ENCODE measurements at regions not wholly inside any gene's neighbourhood (a gene's known extent, or its start where the extent isn't known, plus 50 kb on each side); places are given as distances from the start of the nearest gene placed in this dataset.

DNA sequence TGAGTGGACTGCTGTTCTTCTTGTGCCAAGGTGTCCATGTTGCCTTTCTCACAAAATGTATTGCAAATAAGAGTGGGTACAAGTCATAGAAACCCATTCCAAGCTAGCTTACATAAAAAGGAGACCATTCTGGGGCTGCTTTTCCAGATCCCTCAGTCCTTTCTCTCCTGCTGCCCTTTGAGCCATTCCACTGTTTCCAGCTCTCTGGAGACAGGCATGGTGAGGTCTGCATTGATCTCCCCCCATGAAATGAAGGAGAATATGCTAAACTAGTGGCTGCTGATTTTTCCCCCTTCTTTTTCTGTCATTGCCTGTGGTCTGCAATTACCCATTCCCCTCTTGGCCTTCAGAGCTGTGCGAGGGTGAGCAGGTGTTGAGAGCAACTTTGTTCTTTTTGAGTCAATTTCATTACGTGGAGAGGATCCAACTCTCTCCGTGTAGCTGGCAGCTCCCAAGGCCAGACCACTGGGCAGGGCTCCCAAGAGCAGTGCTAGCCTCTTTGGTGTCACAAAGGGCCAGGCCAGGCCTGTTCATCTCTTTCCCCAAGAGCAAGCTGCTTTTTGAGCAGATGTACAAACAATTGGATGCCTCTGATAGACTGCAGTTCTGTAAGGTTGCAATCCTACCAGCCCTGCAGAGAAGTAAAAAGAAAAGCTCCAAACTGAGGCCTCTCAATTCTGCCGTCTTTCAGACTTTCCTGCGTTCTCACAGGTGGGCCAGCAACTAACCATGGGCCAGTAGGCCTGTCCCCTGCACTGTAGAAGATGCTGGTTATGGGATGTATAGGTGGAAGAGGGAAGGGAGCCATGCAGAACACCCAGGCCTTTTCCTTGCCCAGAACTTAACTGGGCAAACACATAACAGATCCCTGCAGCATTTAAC is 96.1 kb upstream of the ARMC2 start:
- H3K4me3 ChIP-seq (ENCODE audit: control insufficient read depth, low read depth, low read length): no peak overlapping the region
- TF ChIP-seq, protein P1, sequence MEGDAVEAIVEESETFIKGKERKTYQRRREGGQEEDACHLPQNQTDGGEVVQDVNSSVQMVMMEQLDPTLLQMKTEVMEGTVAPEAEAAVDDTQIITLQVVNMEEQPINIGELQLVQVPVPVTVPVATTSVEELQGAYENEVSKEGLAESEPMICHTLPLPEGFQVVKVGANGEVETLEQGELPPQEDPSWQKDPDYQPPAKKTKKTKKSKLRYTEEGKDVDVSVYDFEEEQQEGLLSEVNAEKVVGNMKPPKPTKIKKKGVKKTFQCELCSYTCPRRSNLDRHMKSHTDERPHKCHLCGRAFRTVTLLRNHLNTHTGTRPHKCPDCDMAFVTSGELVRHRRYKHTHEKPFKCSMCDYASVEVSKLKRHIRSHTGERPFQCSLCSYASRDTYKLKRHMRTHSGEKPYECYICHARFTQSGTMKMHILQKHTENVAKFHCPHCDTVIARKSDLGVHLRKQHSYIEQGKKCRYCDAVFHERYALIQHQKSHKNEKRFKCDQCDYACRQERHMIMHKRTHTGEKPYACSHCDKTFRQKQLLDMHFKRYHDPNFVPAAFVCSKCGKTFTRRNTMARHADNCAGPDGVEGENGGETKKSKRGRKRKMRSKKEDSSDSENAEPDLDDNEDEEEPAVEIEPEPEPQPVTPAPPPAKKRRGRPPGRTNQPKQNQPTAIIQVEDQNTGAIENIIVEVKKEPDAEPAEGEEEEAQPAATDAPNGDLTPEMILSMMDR (conservative IDR thresholded peaks at IDR 0.05; ENCODE audit: control insufficient read depth, insufficient read depth, low read depth, low read length): no peak
- DNase-seq (ENCODE audit: low read depth): no peak

DNA sequence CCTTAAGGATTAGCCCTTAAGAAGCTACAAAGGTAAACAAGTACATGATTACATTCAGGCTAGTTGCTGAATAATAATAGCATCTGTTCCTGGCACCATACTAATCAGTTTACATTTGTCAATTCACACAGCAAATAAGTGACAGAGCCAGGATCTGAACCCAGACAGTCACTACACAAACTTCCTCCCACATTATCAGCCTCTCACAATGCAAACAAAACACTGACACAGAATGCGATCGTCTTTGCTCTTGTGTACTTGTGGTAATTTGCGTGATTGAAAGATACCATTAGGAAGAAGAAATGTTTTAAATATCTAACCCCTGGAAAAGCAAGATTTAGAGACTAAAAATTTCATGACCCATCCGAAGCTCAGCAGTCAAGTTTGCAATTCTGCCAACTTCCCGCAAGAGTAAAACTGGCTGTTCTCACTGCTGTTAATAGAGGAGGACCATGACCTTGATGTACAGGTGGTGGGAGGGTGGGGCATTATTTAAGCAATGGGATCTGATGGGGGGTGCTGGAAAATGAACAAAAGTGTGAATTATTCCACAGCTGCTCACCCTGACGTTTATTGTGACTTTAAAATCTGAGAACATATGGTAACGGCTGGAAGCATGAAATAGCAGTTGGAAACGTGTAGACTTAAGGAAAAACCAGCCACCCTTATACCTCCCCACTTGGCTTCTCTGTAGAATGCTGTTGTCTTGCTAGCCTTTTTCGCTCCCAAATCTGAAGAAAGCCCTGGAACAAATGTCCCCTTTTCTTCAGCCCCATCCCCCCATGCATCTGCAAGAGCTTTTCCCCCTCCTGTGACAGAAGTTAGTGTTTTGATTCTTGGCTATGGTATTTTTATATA is 95.3 kb upstream of the ARMC2 start:
- H3K4me3 ChIP-seq (ENCODE audit: control insufficient read depth, low read depth, low read length): no peak overlapping the region
- no peak for DNase-seq (ENCODE audit: low read depth)
- TF ChIP-seq, protein P1 (conservative IDR thresholded peaks at IDR 0.05; ENCODE audit: control insufficient read depth, insufficient read depth, low read depth, low read length): no peak

- peak; percentile 31 for DNase-seq (ENCODE audit: low read depth)
- TF ChIP-seq, protein P1 (conservative IDR thresholded peaks at IDR 0.05; ENCODE audit: control insufficient read depth, insufficient read depth, low read depth, low read length): no peak
- H3K4me3 ChIP-seq (ENCODE audit: control insufficient read depth, low read depth, low read length): no peak overlapping the region
These were observed 92.7 kb upstream of the ARMC2 start for GRCh38 chr6:108755257-108756240.

DNA sequence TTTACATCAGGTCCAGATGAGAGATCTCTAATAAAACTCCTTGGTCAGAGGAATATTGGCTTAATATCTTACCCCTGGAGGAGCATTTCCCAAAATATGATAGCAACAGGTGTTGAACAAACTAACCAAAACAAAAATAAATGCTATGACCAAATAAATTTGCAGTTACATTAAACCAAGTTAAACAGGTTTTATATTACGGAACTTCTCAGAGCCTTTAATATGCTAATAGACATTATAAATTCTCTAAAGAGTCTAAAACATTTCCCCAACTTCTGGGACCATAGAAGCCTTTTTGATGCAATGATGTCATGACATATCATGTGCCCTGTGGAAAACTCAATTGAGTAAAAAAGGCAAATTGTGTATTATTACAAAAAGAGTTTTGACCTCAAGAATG is 90.9 kb upstream of the ARMC2 start:
- TF ChIP-seq, protein P1 (conservative IDR thresholded peaks at IDR 0.05; ENCODE audit: control insufficient read depth, insufficient read depth, low read depth, low read length): no peak
- H3K4me3 ChIP-seq (ENCODE audit: control insufficient read depth, low read depth, low read length): no peak overlapping the region
- DNase-seq (ENCODE audit: low read depth): no peak

- no peak for DNase-seq (ENCODE audit: low read depth)
- TF ChIP-seq, protein P1 (conservative IDR thresholded peaks at IDR 0.05; ENCODE audit: control insufficient read depth, insufficient read depth, low read depth, low read length): no peak
- no peak overlapping the region for H3K4me3 ChIP-seq (ENCODE audit: control insufficient read depth, low read depth, low read length)
These were observed 89.3 kb upstream of the ARMC2 start for GRCh38 chr6:108758884-108759283.

All from fibroblast of mammary gland (primary cell).